OCI-LY1 (cell line): ENCODE measurements at regions not wholly inside any gene's neighbourhood (a gene's known extent, or its start where the extent isn't known, plus 50 kb on each side); places are given as distances from the start of the nearest gene placed in this dataset.

ENCODE experiments used
- H2AFZ ChIP-seq: fragments of 200-600 bp; sonication (generic), shearing (Covaris generic); 2 replicates; pipeline ENCODE4 v1.6.0; 2014; ENCODE audit warnings: antibody characterized with exemption, mild to moderate bottlenecking, low read length
- H3F3A ChIP-seq: fragments of 200-600 bp; sonication (generic), shearing (Covaris generic); 2 replicates; pipeline ENCODE4 v1.6.0; 2014; ENCODE audit warnings: mild to moderate bottlenecking, antibody characterized with exemption, low read length, moderate library complexity; ENCODE audit not compliant: insufficient read depth
- H3K27ac ChIP-seq: fragments of 200-600 bp; sonication (generic); 2 replicates; pipeline ENCODE4 v1.5.1; 2014; ENCODE audit warnings: low read length, mixed run types, mild to moderate bottlenecking, low read depth; ENCODE audit not compliant: poor library complexity, severe bottlenecking
- H3K27me3 ChIP-seq: fragments of 200-600 bp; sonication (generic); 2 replicates; pipeline ENCODE4 v1.6.0; 2014; ENCODE audit warnings: antibody characterized with exemption, mild to moderate bottlenecking, low read length, moderate library complexity; ENCODE audit not compliant: insufficient read depth
- H3K36me3 ChIP-seq: fragments of 200-600 bp; sonication (generic); 2 replicates; pipeline ENCODE4 v1.6.1; 2014; ENCODE audit warnings: mild to moderate bottlenecking, antibody characterized with exemption, low read length, moderate library complexity, mixed read lengths; ENCODE audit not compliant: insufficient read depth
- H3K4me1 ChIP-seq: fragments of 200-600 bp; sonication (generic); 2 replicates; pipeline ENCODE4 v1.5.1; 2014; ENCODE audit warnings: mild to moderate bottlenecking, low read length, moderate library complexity; ENCODE audit not compliant: insufficient read depth, severe bottlenecking
- H3K4me2 ChIP-seq: fragments of 200-600 bp; sonication (generic), shearing (Covaris generic); 2 replicates; pipeline ENCODE4 v1.6.1; 2014; ENCODE audit warnings: low read length
- H3K4me3 ChIP-seq: fragments of 200-600 bp; sonication (generic); 2 replicates; pipeline ENCODE4 v1.5.1; 2014; ENCODE audit warnings: low read length, low read depth, mild to moderate bottlenecking, mixed read lengths; ENCODE audit not compliant: poor library complexity, severe bottlenecking
- H3K79me2 ChIP-seq: fragments of 200-600 bp; shearing (Covaris generic); 2 replicates; pipeline ENCODE4 v1.6.1; 2016; ENCODE audit warnings: mixed run types, low read length, mixed read lengths; ENCODE audit not compliant: insufficient read depth
- H3K9ac ChIP-seq: fragments of 200-600 bp; sonication (generic), shearing (Covaris generic); 2 replicates; pipeline ENCODE4 v1.6.1; 2014; ENCODE audit warnings: mild to moderate bottlenecking, low read length, mixed read lengths
- H3K9me2 ChIP-seq: fragments of 200-600 bp; sonication (generic), shearing (Covaris generic); 2 replicates; pipeline ENCODE4 v1.6.1; 2014; ENCODE audit warnings: low read depth, mild to moderate bottlenecking, low read length, mixed read lengths
- H3K9me3 ChIP-seq: fragments of 200-600 bp; shearing (Covaris generic); 2 replicates; pipeline ENCODE4 v1.6.1; 2014; ENCODE audit warnings: low read length, mixed read lengths
- H4K20me1 ChIP-seq: fragments of 200-600 bp; sonication (generic), shearing (Covaris generic); 2 replicates; pipeline ENCODE4 v1.6.0; 2016; ENCODE audit warnings: mild to moderate bottlenecking, low read length; ENCODE audit not compliant: insufficient read depth
- CTCF ChIP-seq: fragments of 200-600 bp; sonication (generic), shearing (Covaris generic); IDR thresholded peaks from 2 replicates; pipeline ENCODE4 v1.5.1; 2017; ENCODE audit warnings: mild to moderate bottlenecking, antibody characterized with exemption, low read length, moderate library complexity, mixed read lengths
- EZH2 ChIP-seq: fragments of 200-600 bp; sonication (generic), shearing (Covaris generic); IDR thresholded peaks from 2 replicates; pipeline ENCODE4 v1.8.0; 2017; ENCODE audit warnings: borderline replicate concordance, mixed run types, mild to moderate bottlenecking, antibody characterized with exemption, low read length, moderate library complexity, mixed read lengths

- H3K27ac ChIP-seq: no peak overlapping the region
- H4K20me1 ChIP-seq: no peaks in the 10 kb centered on the region
- no peaks in the 10 kb centered on the region for H3F3A ChIP-seq
- H3K79me2 ChIP-seq: no peaks in the 10 kb centered on the region
- no peak overlapping the region for H3K4me3 ChIP-seq
- no peaks in the 10 kb centered on the region for H3K36me3 ChIP-seq
- no peak overlapping the region for H3K9ac ChIP-seq
- no peaks in the 10 kb centered on the region for H3K9me3 ChIP-seq
- no peaks in the 10 kb centered on the region for H3K9me2 ChIP-seq
- H3K4me2 ChIP-seq: no peak overlapping the region
- no peak overlapping the region for H2AFZ ChIP-seq
- TF ChIP-seq CTCF: no peak
- TF ChIP-seq EZH2: no peak
- H3K4me1 ChIP-seq: no peaks in the 10 kb centered on the region
- H3K27me3 ChIP-seq: no peaks in the 10 kb centered on the region
These were observed 168.8 kb downstream of the C11orf87 start for GRCh38 chr11:109590782-109591181.

GRCh38 chr11:109597336-109597735 lies 175.3 kb downstream of the C11orf87 start:
- no peak for TF ChIP-seq EZH2
- no peak for TF ChIP-seq CTCF
- H3K4me2 ChIP-seq: no peak overlapping the region

GRCh38 chr11:109604481-109605400 lies 182.8 kb downstream of the C11orf87 start:
- TF ChIP-seq CTCF (no peak), EZH2 (no peak)
- H3K27me3 ChIP-seq: no peaks in the 10 kb centered on the region

More at GRCh38 chr11:109597336-109597735, 175.3 kb downstream of the C11orf87 start:
- Histone ChIP-seq H3K9me3 (no peaks in the 10 kb centered on the region), H3F3A (no peaks in the 10 kb centered on the region), H3K4me1 (no peaks in the 10 kb centered on the region), H3K4me3 (no peak overlapping the region), H2AFZ (no peak overlapping the region), H3K27me3 (no peaks in the 10 kb centered on the region), H3K9ac (no peak overlapping the region), H4K20me1 (no peaks in the 10 kb centered on the region), H3K36me3 (no peaks in the 10 kb centered on the region), H3K79me2 (no peaks in the 10 kb centered on the region), H3K9me2 (no peaks in the 10 kb centered on the region), H3K27ac (no peak overlapping the region)

More at GRCh38 chr11:109604481-109605400, 182.8 kb downstream of the C11orf87 start:
- no peaks in the 10 kb centered on the region for H3K9me3 ChIP-seq
- H3K4me1 ChIP-seq: no peaks in the 10 kb centered on the region
- no peak overlapping the region for H3K4me2 ChIP-seq
- H3K9ac ChIP-seq: no peak overlapping the region
- H3K79me2 ChIP-seq: no peaks in the 10 kb centered on the region
- no peaks in the 10 kb centered on the region for H3F3A ChIP-seq
- no peaks in the 10 kb centered on the region for H3K36me3 ChIP-seq
- H4K20me1 ChIP-seq: no peaks in the 10 kb centered on the region
- H3K9me2 ChIP-seq: no peaks in the 10 kb centered on the region
- H2AFZ ChIP-seq: no peak overlapping the region
- H3K4me3 ChIP-seq: no peak overlapping the region
- no peak overlapping the region for H3K27ac ChIP-seq
